IMR-90 (cell line): ENCODE measurements at regions not wholly inside any gene's neighbourhood (a gene's known extent, or its start where the extent isn't known, plus 50 kb on each side); places are given as distances from the start of the nearest gene placed in this dataset.

Experiments
- ATAC-seq: fragments of 200-7000 bp; cut with Tn5 transposase; 2 replicates; pipeline ENCODE4 v1.9.1; 2020; ENCODE audit warnings: low read depth, mild to moderate bottlenecking, moderate library complexity
- BruUV-seq: library from RNA; stranded (reverse); fragments of 400-500 nt; replicated peaks from 2 replicates; lab custom pipeline; 2021; lab: Mats Ljungman, UMichigan
- CTCF ChIA-PET: fragments of 300-600 bp; formaldehyde crosslinking; extraction: SDS; loops from one replicate; lab custom pipeline; 2021; ENCODE audit warnings: antibody characterized with exemption; lab: Yijun Ruan, JAX
- POLR2A ChIA-PET: fragments of 300-600 bp; sonication (Branson Sonifier 250); formaldehyde crosslinking; loops from one replicate; lab custom pipeline; 2022; ENCODE audit warnings: antibody characterized with exemption; ENCODE audit not compliant: unreplicated experiment; lab: Charles Lee
- DNase-seq: peaks from one replicate; pipeline ENCODE4 v3.0.0; 2013
- H2AFZ ChIP-seq: replicated peaks from 2 replicates; pipeline ENCODE3; 2013; ENCODE audit warnings: low read length, mild to moderate bottlenecking; ENCODE audit not compliant: poor library complexity
- H2AK5ac ChIP-seq: 2 replicates; pipeline ENCODE4 v1.6.1; 2013; ENCODE audit warnings: low read depth, low read length, inconsistent platforms
- H2AK9ac ChIP-seq: replicated peaks from 2 replicates; pipeline ENCODE3; 2013; ENCODE audit warnings: mild to moderate bottlenecking, low read depth, low read length, moderate library complexity; ENCODE audit not compliant: poor library complexity
- H2BK120ac ChIP-seq: 2 replicates; pipeline ENCODE4 v1.6.1; 2013; ENCODE audit warnings: low read depth, low read length, inconsistent platforms
- H2BK15ac ChIP-seq: 3 replicates; pipeline ENCODE4 v1.6.1; 2013; ENCODE audit warnings: low read depth, low read length, inconsistent platforms
- H2BK20ac ChIP-seq: 2 replicates; pipeline ENCODE4 v1.6.1; 2013; ENCODE audit warnings: low read depth, mild to moderate bottlenecking, inconsistent platforms, low read length, moderate library complexity
- H2BK5ac ChIP-seq: 2 replicates; pipeline ENCODE4 v1.6.1; 2013; ENCODE audit warnings: mild to moderate bottlenecking, low read depth, low read length, inconsistent platforms; ENCODE audit not compliant: poor library complexity, severe bottlenecking
- H3K14ac ChIP-seq: replicated peaks from 2 replicates; pipeline ENCODE4 v1.6.1; 2013; ENCODE audit warnings: low read depth, low read length, inconsistent platforms
- H3K18ac ChIP-seq: 2 replicates; pipeline ENCODE4 v1.6.1; 2013; ENCODE audit warnings: low read depth, low read length, control low read depth
- H3K23ac ChIP-seq: 2 replicates; pipeline ENCODE4 v1.6.1; 2013; ENCODE audit warnings: low read depth, low read length, inconsistent platforms
- H3K27ac ChIP-seq: 2 replicates; pipeline ENCODE4 v1.5.1; 2013; ENCODE audit warnings: mild to moderate bottlenecking, control low read depth, low read length; ENCODE audit not compliant: insufficient read depth
- H3K27me3 ChIP-seq: 2 replicates; pipeline ENCODE4 v1.6.1; 2013; ENCODE audit warnings: low read length; ENCODE audit not compliant: control insufficient read depth, insufficient read depth
- H3K36me3 ChIP-seq: 2 replicates; pipeline ENCODE4 v1.6.1; 2013; ENCODE audit warnings: low read length, mixed read lengths; ENCODE audit not compliant: control insufficient read depth, insufficient read depth
- H3K4ac ChIP-seq: 2 replicates; pipeline ENCODE4 v1.6.1; 2013; ENCODE audit warnings: low read depth, low read length, inconsistent platforms
- H3K4me1 ChIP-seq: 2 replicates; pipeline ENCODE4 v1.6.1; 2013; ENCODE audit warnings: low read length, mixed read lengths; ENCODE audit not compliant: control insufficient read depth, insufficient read depth
- H3K4me2 ChIP-seq: 2 replicates; pipeline ENCODE4 v1.6.1; 2013; ENCODE audit warnings: low read depth, mild to moderate bottlenecking, control low read depth, low read length, moderate library complexity
- H3K4me3 ChIP-seq: 2 replicates; pipeline ENCODE4 v1.5.1; 2013; ENCODE audit warnings: low read depth, mild to moderate bottlenecking, control low read depth, low read length, moderate library complexity; ENCODE audit not compliant: insufficient read depth
- H3K56ac ChIP-seq: 2 replicates; pipeline ENCODE4 v1.6.1; 2013; ENCODE audit warnings: low read length, inconsistent platforms; ENCODE audit not compliant: insufficient read depth; ENCODE audit errors: extremely low read depth
- H3K79me1 ChIP-seq, 2 experiments: 2 replicates each; pipeline ENCODE4 v1.6.1; 2013; ENCODE audit warnings: low read length in 2 of 2, inconsistent platforms in 1 of 2, low read depth in 1 of 2
- H3K9ac ChIP-seq: 2 replicates; pipeline ENCODE4 v1.6.1; 2013; ENCODE audit warnings: low read depth, low read length, control low read depth
- H3K9me1 ChIP-seq: 2 replicates; pipeline ENCODE4 v1.6.1; 2013; ENCODE audit warnings: low read length, inconsistent platforms; ENCODE audit not compliant: insufficient read depth
- H3K9me3 ChIP-seq: 2 replicates; pipeline ENCODE4 v1.6.1; 2013; ENCODE audit warnings: low read length; ENCODE audit not compliant: control insufficient read depth, insufficient read depth
- H4K20me1 ChIP-seq: 2 replicates; pipeline ENCODE4 v1.6.1; 2013; ENCODE audit warnings: low read length, inconsistent platforms; ENCODE audit not compliant: insufficient read depth
- H4K5ac ChIP-seq: 2 replicates; pipeline ENCODE4 v1.6.1; 2013; ENCODE audit warnings: mild to moderate bottlenecking, low read depth, low read length, control low read depth
- H4K8ac ChIP-seq, 2 experiments: 2 replicates each; pipeline ENCODE4 v1.6.1; 2013; ENCODE audit warnings: low read depth in 2 of 2, low read length in 2 of 2, control low read depth in 1 of 2, inconsistent platforms in 1 of 2
- H4K91ac ChIP-seq: 2 replicates; pipeline ENCODE4 v1.6.1; 2013; ENCODE audit warnings: low read depth, low read length, inconsistent platforms; ENCODE audit not compliant: insufficient read depth
- BHLHE40 ChIP-seq: fragments of 150-350 bp; IDR thresholded peaks from 2 replicates; pipeline ENCODE4 v1.6.1; 2016; ENCODE audit warnings: mild to moderate bottlenecking, low read depth, low read length
- MAFK ChIP-seq: IDR thresholded peaks from 2 replicates; pipeline ENCODE4 v1.6.1; 2012; ENCODE audit warnings: low read depth, low read length, improper control_type of control experiment
- MAZ ChIP-seq: IDR thresholded peaks from 2 replicates; pipeline ENCODE4 v1.6.1; 2012; ENCODE audit warnings: low read depth, mild to moderate bottlenecking, low read length, improper control_type of control experiment, moderate library complexity, borderline replicate concordance
- MXI1 ChIP-seq: IDR thresholded peaks from 2 replicates; pipeline ENCODE4 v1.6.1; 2012; ENCODE audit warnings: low read depth, mild to moderate bottlenecking, low read length, moderate library complexity, borderline replicate concordance
- NFE2L2 ChIP-seq: fragments of 150-350 bp; IDR thresholded peaks from 2 replicates; pipeline ENCODE4 v1.6.1; 2016; ENCODE audit warnings: low read depth, mild to moderate bottlenecking, low read length
- POLR2A ChIP-seq: IDR thresholded peaks from 2 replicates; pipeline ENCODE4 v1.6.1; 2012; ENCODE audit warnings: mild to moderate bottlenecking, low read depth, low read length
- RAD21 ChIP-seq: IDR thresholded peaks from 2 replicates; pipeline ENCODE4 v1.6.1; 2012; ENCODE audit warnings: low read length, improper control_type of control experiment
- RCOR1 ChIP-seq: IDR thresholded peaks from 2 replicates; pipeline ENCODE4 v1.6.1; 2012; ENCODE audit warnings: mild to moderate bottlenecking, low read length, improper control_type of control experiment; ENCODE audit not compliant: insufficient replicate concordance
- RFX5 ChIP-seq: IDR thresholded peaks from 2 replicates; pipeline ENCODE4 v1.8.0; 2012; ENCODE audit warnings: low read depth, mild to moderate bottlenecking, low read length, moderate library complexity
- SMC3 ChIP-seq: fragments of 150-350 bp; IDR thresholded peaks from 2 replicates; pipeline ENCODE4 v1.6.1; 2016; ENCODE audit warnings: low read depth, mild to moderate bottlenecking, antibody characterized with exemption, low read length, moderate library complexity
- WGBS, 2 experiments: methylation state at CpG; one replicate each; pipeline versions ENCODE4 v1.1.5 to v1.1.7; 2013; ENCODE audit warnings: missing lambda C conversion rate in 2 of 2; ENCODE audit not compliant: insufficient read length in 1 of 2; ENCODE audit errors: extremely low coverage in 2 of 2; 5-methylcytosine and 5-hydroxymethylcytosine counted together
- dilution Hi-C: fragments of 300-500 bp; cut with HindIII; formaldehyde crosslinking; loops from one replicate; pipeline ENCODE4 v1.14.3; 2018; ENCODE audit warnings: low sequenced_read_pairs; ENCODE audit not compliant: unreplicated experiment
- in situ Hi-C: fragments of 300-500 bp; cut with MboI; formaldehyde crosslinking; loops from 3 replicates; pipeline ENCODE4 v1.14.3; 2019; ENCODE audit warnings: low sequenced_read_pairs, inconsistent platforms, mixed read lengths
- intact Hi-C: fragments of 100-400 bp; cut with micrococcal nuclease; formaldehyde crosslinking; loops from 2 replicates; pipeline ENCODE4 v1.10.0; 2022
- TF ChIP-seq, protein P1 (sequence below): conservative IDR thresholded peaks from 2 replicates; pipeline ENCODE4 v1.5.1; 2012; ENCODE audit warnings: mild to moderate bottlenecking, low read depth, low read length, improper control_type of control experiment
- TF ChIP-seq, protein P2 (sequence below): fragments of 150-350 bp; IDR thresholded peaks from 2 replicates; pipeline ENCODE4 v1.6.1; 2016; ENCODE audit warnings: low read depth, mild to moderate bottlenecking, low read length, moderate library complexity, borderline replicate concordance

DNA sequence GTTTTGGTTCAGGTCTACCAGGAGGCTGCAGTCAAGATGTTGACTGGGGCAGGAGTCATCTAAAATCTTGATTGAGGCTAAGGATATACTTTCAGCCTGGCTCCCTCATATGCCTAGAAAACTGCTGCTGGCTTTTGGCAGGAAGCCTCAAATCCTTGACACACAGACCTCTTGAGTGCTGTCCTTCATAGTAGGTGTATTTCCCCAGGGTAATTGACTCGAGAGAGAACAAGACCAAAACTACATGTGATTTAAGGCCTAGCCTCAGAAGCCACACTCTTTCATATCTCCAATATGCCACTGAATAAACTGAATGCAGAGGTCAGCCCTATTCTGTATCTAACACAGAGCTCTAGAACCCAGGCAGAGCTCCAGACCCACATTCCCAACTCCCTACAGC lies 402.3 kb upstream of the ADAMTS16 start:
- CTCF ChIA-PET = no interaction called here
- Histone ChIP-seq H3K9me3 (peaks cover 17% of the 10 kb centered on the region), H3K4me3 (no peak overlapping the region), H3K56ac (no peak overlapping the region), H2BK15ac (no peak overlapping the region), H2AFZ (no peak overlapping the region), H2AK5ac (no peak overlapping the region), H4K91ac (no peak overlapping the region), H2AK9ac (no peak overlapping the region), H3K27me3 (no peaks in the 10 kb centered on the region), H3K4me2 (no peak overlapping the region), H3K9me1 (no peaks in the 10 kb centered on the region), H3K4me1 (no peaks in the 10 kb centered on the region), H3K23ac (no peak overlapping the region), H3K18ac (no peak overlapping the region), H3K4ac (no peak overlapping the region), H4K8ac (no peak overlapping the region), H3K27ac (no peak overlapping the region), H4K20me1 (no peaks in the 10 kb centered on the region), H3K9ac (no peak overlapping the region), H3K14ac (no peak overlapping the region), H2BK20ac (no peak overlapping the region), H4K5ac (no peak overlapping the region), H3K36me3 (no peaks in the 10 kb centered on the region), H2BK5ac (no peak overlapping the region), H2BK120ac (no peak overlapping the region), H3K79me1 (no peaks in the 10 kb centered on the region)
- no peak for ATAC-seq
- no CpG with 5 or more reads among the region's 1 CpG for WGBS, 2 experiments
- no peak for DNase-seq
- no TSS peak for BruUV-seq
- TF ChIP-seq MAZ = no peak
- no peak for TF ChIP-seq RCOR1
- TF ChIP-seq, protein P1, sequence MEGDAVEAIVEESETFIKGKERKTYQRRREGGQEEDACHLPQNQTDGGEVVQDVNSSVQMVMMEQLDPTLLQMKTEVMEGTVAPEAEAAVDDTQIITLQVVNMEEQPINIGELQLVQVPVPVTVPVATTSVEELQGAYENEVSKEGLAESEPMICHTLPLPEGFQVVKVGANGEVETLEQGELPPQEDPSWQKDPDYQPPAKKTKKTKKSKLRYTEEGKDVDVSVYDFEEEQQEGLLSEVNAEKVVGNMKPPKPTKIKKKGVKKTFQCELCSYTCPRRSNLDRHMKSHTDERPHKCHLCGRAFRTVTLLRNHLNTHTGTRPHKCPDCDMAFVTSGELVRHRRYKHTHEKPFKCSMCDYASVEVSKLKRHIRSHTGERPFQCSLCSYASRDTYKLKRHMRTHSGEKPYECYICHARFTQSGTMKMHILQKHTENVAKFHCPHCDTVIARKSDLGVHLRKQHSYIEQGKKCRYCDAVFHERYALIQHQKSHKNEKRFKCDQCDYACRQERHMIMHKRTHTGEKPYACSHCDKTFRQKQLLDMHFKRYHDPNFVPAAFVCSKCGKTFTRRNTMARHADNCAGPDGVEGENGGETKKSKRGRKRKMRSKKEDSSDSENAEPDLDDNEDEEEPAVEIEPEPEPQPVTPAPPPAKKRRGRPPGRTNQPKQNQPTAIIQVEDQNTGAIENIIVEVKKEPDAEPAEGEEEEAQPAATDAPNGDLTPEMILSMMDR = no peak
- TF ChIP-seq, protein P2, sequence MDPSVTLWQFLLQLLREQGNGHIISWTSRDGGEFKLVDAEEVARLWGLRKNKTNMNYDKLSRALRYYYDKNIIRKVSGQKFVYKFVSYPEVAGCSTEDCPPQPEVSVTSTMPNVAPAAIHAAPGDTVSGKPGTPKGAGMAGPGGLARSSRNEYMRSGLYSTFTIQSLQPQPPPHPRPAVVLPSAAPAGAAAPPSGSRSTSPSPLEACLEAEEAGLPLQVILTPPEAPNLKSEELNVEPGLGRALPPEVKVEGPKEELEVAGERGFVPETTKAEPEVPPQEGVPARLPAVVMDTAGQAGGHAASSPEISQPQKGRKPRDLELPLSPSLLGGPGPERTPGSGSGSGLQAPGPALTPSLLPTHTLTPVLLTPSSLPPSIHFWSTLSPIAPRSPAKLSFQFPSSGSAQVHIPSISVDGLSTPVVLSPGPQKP = no peak
- TF ChIP-seq POLR2A = no peak
- TF ChIP-seq SMC3 = no peak
- no peak for TF ChIP-seq NFE2L2
- no peak for TF ChIP-seq MAFK
- no peak for TF ChIP-seq BHLHE40
- no peak for TF ChIP-seq RFX5
- TF ChIP-seq RAD21 = no peak
- TF ChIP-seq MXI1 = no peak
- dilution Hi-C loops (no loop called here), intact Hi-C loops (no loop called here), in situ Hi-C loops (no loop called here)
- POLR2A ChIA-PET = no interaction called here
